ENCODE measurements at regions not wholly inside any gene's neighbourhood (a gene's known extent, or its start where the extent isn't known, plus 50 kb on each side); places are given as distances from the start of the nearest gene placed in this dataset.

- DNase-seq (ENCODE audit: low read depth) = peak; percentile 21
Observed at GRCh38 chr1:96364576-96364975, 357.0 kb upstream of the PTBP2 start.

- no peak for DNase-seq (ENCODE audit: low read depth)
Observed at GRCh38 chr1:96365076-96365475, 356.5 kb upstream of the PTBP2 start.

GRCh38 chr1:96365596-96366390, 355.8 kb upstream of the PTBP2 start:
- DNase-seq (ENCODE audit: low read depth) = no peak

- no peak for DNase-seq (ENCODE audit: low read depth)
Observed at GRCh38 chr1:96366516-96366915, 355.1 kb upstream of the PTBP2 start.

- DNase-seq (ENCODE audit: low read depth) = no peak
Observed at GRCh38 chr1:96367791-96368190, 353.8 kb upstream of the PTBP2 start.

- peak; percentile 73 for DNase-seq (ENCODE audit: low read depth)
Observed at GRCh38 chr1:96370757-96371156, 350.8 kb upstream of the PTBP2 start.

- no peak for DNase-seq (ENCODE audit: low read depth)
Observed at GRCh38 chr1:96372881-96373280, 348.7 kb upstream of the PTBP2 start.

- no peak for DNase-seq (ENCODE audit: low read depth)
Observed at GRCh38 chr1:96374076-96374762, 347.4 kb upstream of the PTBP2 start.

- DNase-seq (ENCODE audit: low read depth) = no peak
Observed at GRCh38 chr1:96376846-96377245, 344.7 kb upstream of the PTBP2 start.

GRCh38 chr1:96384611-96385010, 337.0 kb upstream of the PTBP2 start:
- DNase-seq (ENCODE audit: low read depth) = no peak

- no peak for DNase-seq (ENCODE audit: low read depth)
Observed at GRCh38 chr1:96387785-96388184, 333.8 kb upstream of the PTBP2 start.

GRCh38 chr1:96388421-96389310, 332.9 kb upstream of the PTBP2 start:
- DNase-seq (ENCODE audit: low read depth) = no peak

GRCh38 chr1:96400089-96400488, 321.5 kb upstream of the PTBP2 start:
- DNase-seq (ENCODE audit: low read depth) = no peak

GRCh38 chr1:96409087-96409486, 312.5 kb upstream of the PTBP2 start:
- no peak for DNase-seq (ENCODE audit: low read depth)

GRCh38 chr1:96409689-96410088, 311.9 kb upstream of the PTBP2 start:
- DNase-seq (ENCODE audit: low read depth) = no peak

GRCh38 chr1:96411006-96411405, 310.6 kb upstream of the PTBP2 start:
- no peak for DNase-seq (ENCODE audit: low read depth)

GRCh38 chr1:96414598-96414997, 307.0 kb upstream of the PTBP2 start:
- DNase-seq (ENCODE audit: low read depth) = no peak

- peak; percentile 99 for DNase-seq (ENCODE audit: low read depth)
Observed at GRCh38 chr1:96416111-96416595, 305.4 kb upstream of the PTBP2 start.

- no peak for DNase-seq (ENCODE audit: low read depth)
Observed at GRCh38 chr1:96416701-96417444, 304.7 kb upstream of the PTBP2 start.

GRCh38 chr1:96418969-96419368, 302.6 kb upstream of the PTBP2 start:
- no peak for DNase-seq (ENCODE audit: low read depth)

- DNase-seq (ENCODE audit: low read depth) = no peak
Observed at GRCh38 chr1:96424877-96425276, 296.7 kb upstream of the PTBP2 start.
